ENCODE measurements at regions not wholly inside any gene's neighbourhood (a gene's known extent, or its start where the extent isn't known, plus 50 kb on each side); places are given as distances from the start of the nearest gene placed in this dataset.
A peak's percentile ranks its signal among the peaks of the same experiment; 100 is the strongest.

GRCh38 chr20:52812231-52812847 lies 159.8 kb upstream of the TSHZ2 start:
- no TSS peak for BruUV-seq (replicated peaks)
- Histone ChIP-seq H3K4me1 (ENCODE audit: control insufficient read depth in 1 of 2, insufficient read depth in 2 of 2, low read length in 2 of 2) (no peaks in the 10 kb centered on the region), H3K9ac (ENCODE audit: low read length) (no peak overlapping the region), H3K9me2 (ENCODE audit: insufficient read depth) (no peaks in the 10 kb centered on the region), H3K27me3 (ENCODE audit: insufficient read depth, low read length) (no peaks in the 10 kb centered on the region), H3K4me2 (ENCODE audit: low read length) (no peak overlapping the region), H3K36me3 (ENCODE audit: control insufficient read depth in 1 of 2, insufficient read depth in 2 of 2, low read length in 2 of 2) (no peaks in the 10 kb centered on the region), H3K4me3 (replicated peaks in 1 of 2; ENCODE audit: low read depth in 1 of 2, low read length in 2 of 2) (no peak overlapping the region), H3K79me2 (ENCODE audit: insufficient read depth, low read length) (no peaks in the 10 kb centered on the region), H3K27ac (ENCODE audit: low read depth, low read length) (no peak overlapping the region), H4K20me1 (ENCODE audit: insufficient read depth) (no peaks in the 10 kb centered on the region), H3K9me3 (ENCODE audit: control insufficient read depth in 1 of 2, insufficient read depth in 1 of 2, low read depth in 1 of 2, low read length in 2 of 2) (peaks cover 4 to 16% of the 10 kb centered on the region in 2 experiments; a peak in 2 of 4 replicates), H2AFZ (ENCODE audit: low read depth, low read length, poor library complexity, severe bottlenecking) (no peak overlapping the region)
- no peak for ATAC-seq
- intact Hi-C loops (cut with micrococcal nuclease) = no loop called here
- DNase-seq (ENCODE audit: low read depth, low spot score) = no peak
- TF ChIP-seq, protein P1, sequence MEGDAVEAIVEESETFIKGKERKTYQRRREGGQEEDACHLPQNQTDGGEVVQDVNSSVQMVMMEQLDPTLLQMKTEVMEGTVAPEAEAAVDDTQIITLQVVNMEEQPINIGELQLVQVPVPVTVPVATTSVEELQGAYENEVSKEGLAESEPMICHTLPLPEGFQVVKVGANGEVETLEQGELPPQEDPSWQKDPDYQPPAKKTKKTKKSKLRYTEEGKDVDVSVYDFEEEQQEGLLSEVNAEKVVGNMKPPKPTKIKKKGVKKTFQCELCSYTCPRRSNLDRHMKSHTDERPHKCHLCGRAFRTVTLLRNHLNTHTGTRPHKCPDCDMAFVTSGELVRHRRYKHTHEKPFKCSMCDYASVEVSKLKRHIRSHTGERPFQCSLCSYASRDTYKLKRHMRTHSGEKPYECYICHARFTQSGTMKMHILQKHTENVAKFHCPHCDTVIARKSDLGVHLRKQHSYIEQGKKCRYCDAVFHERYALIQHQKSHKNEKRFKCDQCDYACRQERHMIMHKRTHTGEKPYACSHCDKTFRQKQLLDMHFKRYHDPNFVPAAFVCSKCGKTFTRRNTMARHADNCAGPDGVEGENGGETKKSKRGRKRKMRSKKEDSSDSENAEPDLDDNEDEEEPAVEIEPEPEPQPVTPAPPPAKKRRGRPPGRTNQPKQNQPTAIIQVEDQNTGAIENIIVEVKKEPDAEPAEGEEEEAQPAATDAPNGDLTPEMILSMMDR (IDR thresholded peaks at IDR 0.05 in 2 of 3, conservative IDR thresholded peaks at IDR 0.05 in 1 of 3; ENCODE audit: borderline replicate concordance in 1 of 3, insufficient read depth in 1 of 3, low read depth in 2 of 3, low read length in 2 of 3) = peak in 2 of 3 experiments; percentile 12 to 14; a peak in 1 of 6 replicates
- TF ChIP-seq ATF3 (IDR thresholded peaks at IDR 0.05) = no peak
- ChIA-PET CTCF (no interaction called here), POLR2A (no interaction called here), RAD21 (ENCODE audit: low non-redundant PET in 1 of 2, low total read pairs in 2 of 2, uncharacterized antibody in 2 of 2, unreplicated experiment in 2 of 2) (no interaction called here)

- Histone ChIP-seq H2AFZ (ENCODE audit: low read depth, low read length, poor library complexity, severe bottlenecking) (no peak overlapping the region), H4K20me1 (ENCODE audit: insufficient read depth) (no peaks in the 10 kb centered on the region), H3K9me3 (ENCODE audit: control insufficient read depth in 1 of 2, insufficient read depth in 1 of 2, low read depth in 1 of 2, low read length in 2 of 2) (peaks cover 0 to 28% of the 10 kb centered on the region in 2 experiments; a peak in 1 of 4 replicates), H3K36me3 (ENCODE audit: control insufficient read depth in 1 of 2, insufficient read depth in 2 of 2, low read length in 2 of 2) (no peaks in the 10 kb centered on the region), H3K4me3 (replicated peaks in 1 of 2; ENCODE audit: low read depth in 1 of 2, low read length in 2 of 2) (no peak overlapping the region), H3K4me2 (ENCODE audit: low read length) (no peak overlapping the region), H3K9ac (ENCODE audit: low read length) (no peak overlapping the region), H3K27ac (ENCODE audit: low read depth, low read length) (no peak overlapping the region), H3K9me2 (ENCODE audit: insufficient read depth) (no peaks in the 10 kb centered on the region), H3K79me2 (ENCODE audit: insufficient read depth, low read length) (no peaks in the 10 kb centered on the region), H3K27me3 (ENCODE audit: insufficient read depth, low read length) (no peaks in the 10 kb centered on the region), H3K4me1 (ENCODE audit: control insufficient read depth in 1 of 2, insufficient read depth in 2 of 2, low read length in 2 of 2) (no peaks in the 10 kb centered on the region)
- ChIA-PET POLR2A (no interaction called here), RAD21 (ENCODE audit: low non-redundant PET in 1 of 2, low total read pairs in 2 of 2, uncharacterized antibody in 2 of 2, unreplicated experiment in 2 of 2) (no interaction called here), CTCF (no interaction called here)
- DNase-seq (ENCODE audit: low read depth, low spot score) (no peak), ATAC-seq (no peak)
- TF ChIP-seq ZBTB33 (IDR thresholded peaks at IDR 0.05; ENCODE audit: extremely low read depth, insufficient replicate concordance, low read length) (no peak), CBX3 (IDR thresholded peaks at IDR 0.05; ENCODE audit: low read depth) (no peak), SP1 (IDR thresholded peaks at IDR 0.05; ENCODE audit: low read depth) (no peak), EZH2phosphoT487 (IDR thresholded peaks at IDR 0.05; ENCODE audit: borderline replicate concordance) (no peak)
- intact Hi-C loops (cut with micrococcal nuclease) = no loop called here
- no TSS peak for BruUV-seq (replicated peaks)
Measured at GRCh38 chr20:52809003-52809402, 163.2 kb upstream of the TSHZ2 start.

Data from HCT116 (cell line).